ENCODE measurements at regions not wholly inside any gene's neighbourhood (a gene's known extent, or its start where the extent isn't known, plus 50 kb on each side); places are given as distances from the start of the nearest gene placed in this dataset.

DNA sequence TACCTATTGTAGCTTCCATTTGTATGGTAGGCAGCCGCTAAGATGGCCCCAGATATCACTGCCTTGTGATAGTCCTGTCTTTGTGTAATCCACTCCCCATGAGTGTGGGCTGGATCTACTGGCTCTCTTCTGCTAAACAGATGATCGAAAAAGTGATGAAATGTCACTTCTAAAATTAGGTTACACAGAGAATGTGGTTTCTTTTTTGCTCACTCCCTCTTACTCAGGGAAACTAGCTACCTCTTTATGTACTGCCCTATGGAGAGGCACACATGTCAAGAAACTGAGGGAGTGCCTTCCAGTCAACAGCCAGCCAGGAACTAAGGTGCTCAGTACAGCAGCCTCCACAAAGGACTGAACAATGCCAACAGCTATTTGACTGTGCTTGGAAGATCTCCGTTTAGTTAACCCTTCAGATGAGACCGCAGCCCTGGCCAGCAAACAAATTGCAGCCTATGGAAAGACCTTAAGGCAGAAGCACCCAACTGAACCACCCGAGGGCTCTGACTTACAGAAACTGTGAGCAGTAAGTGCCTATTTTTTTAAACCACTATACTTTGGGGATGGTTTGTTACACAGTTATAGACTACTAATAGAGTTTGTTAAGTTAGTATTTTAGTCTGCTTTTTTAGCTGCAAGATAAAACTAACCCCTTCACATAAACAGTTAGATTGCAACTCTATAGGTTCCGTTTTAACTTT lies 113.2 kb upstream of the MAF start:
- Histone ChIP-seq H3K27ac (ENCODE audit: low read depth) (no peak overlapping the region), H3K36me3 (ENCODE audit: insufficient read depth) (no peaks in the 10 kb centered on the region), H3K4me1 (ENCODE audit: insufficient read depth) (no peaks in the 10 kb centered on the region), H3K4me3 (ENCODE audit: low read depth, low read length) (no peak overlapping the region)
- WGBS = 91% methylated on average over 6 of the region's 6 CpGs
- DNase-seq (ENCODE audit: extremely low spot score) = no peak

DNA sequence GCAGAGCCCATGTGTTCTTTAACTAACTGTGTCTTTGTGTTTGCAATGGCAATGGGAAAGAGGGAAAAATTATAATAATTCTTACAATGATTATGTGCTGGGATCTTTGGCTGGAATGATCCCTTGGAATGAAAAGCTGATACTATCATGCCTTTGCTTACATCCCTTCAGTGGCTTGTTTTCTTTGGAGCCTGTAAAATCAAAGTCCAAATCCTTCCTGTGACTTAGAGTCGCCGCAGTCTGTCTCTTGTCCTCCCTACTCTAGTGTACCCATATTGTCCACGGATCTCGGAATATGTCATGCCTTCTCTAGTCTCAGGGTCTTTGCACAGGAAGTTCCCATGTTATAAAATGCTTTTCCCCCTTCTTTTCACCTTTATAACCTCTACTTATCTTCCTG lies 111.7 kb upstream of the MAF start:
- Histone ChIP-seq H3K4me3 (ENCODE audit: low read depth, low read length) (no peak overlapping the region), H3K4me1 (ENCODE audit: insufficient read depth) (no peaks in the 10 kb centered on the region), H3K36me3 (ENCODE audit: insufficient read depth) (no peaks in the 10 kb centered on the region), H3K27ac (ENCODE audit: low read depth) (no peak overlapping the region)
- DNase-seq (ENCODE audit: extremely low spot score) = no peak
- 62% methylated on average over 4 of the region's 4 CpGs for WGBS

DNA sequence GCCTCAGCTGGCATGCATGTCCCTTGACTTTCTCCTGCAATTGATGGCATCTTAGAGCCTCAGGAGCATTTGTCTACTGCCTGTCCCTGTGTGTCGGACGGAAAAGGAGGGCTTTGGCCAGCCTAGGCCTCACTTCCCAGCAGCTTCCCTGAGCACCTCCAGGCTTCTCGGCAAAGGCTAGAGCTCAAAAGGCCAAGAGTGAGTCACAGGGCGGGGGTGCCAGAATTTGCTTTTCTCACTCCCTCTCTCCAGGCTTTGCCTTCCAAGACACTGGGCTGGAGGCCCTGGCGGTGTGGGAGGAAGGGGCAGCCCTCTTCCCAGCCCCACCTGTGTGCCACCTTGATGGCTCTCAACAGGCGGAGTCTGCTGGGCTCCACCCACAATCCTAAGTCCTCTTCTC lies 107.3 kb upstream of the MAF start:
- Histone ChIP-seq H3K36me3 (ENCODE audit: insufficient read depth) (no peaks in the 10 kb centered on the region), H3K4me1 (ENCODE audit: insufficient read depth) (no peaks in the 10 kb centered on the region), H3K27ac (ENCODE audit: low read depth) (no peak overlapping the region), H3K4me3 (ENCODE audit: low read depth, low read length) (no peak overlapping the region)
- no peak for DNase-seq (ENCODE audit: extremely low spot score)
- 74% methylated on average over 6 of the region's 6 CpGs for WGBS

DNA sequence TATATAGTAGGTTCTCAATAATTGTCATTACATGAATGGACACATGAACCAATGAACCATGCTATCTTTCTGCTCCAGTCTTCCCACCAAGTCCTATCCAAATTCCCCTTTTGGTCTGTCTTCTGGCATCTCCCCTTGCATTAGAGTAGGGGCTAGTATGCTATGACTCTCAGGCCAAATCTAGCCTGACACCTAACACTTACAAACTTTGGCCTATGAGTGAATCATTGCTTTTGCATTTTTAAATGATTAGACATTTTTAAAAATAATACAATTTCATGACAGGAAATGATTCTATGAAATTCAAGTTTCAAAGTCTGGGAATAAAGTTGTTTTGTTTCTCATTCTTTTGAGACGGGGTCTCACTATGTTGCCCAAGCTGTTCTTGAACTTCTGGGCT lies 102.5 kb upstream of the MAF start:
- Histone ChIP-seq H3K4me3 (ENCODE audit: low read depth, low read length) (no peak overlapping the region), H3K27ac (ENCODE audit: low read depth) (no peak overlapping the region), H3K36me3 (ENCODE audit: insufficient read depth) (no peaks in the 10 kb centered on the region), H3K4me1 (ENCODE audit: insufficient read depth) (no peaks in the 10 kb centered on the region)
- no peak for DNase-seq (ENCODE audit: extremely low spot score)
- WGBS = 96% methylated on average over 1 of the region's 1 CpG

DNA sequence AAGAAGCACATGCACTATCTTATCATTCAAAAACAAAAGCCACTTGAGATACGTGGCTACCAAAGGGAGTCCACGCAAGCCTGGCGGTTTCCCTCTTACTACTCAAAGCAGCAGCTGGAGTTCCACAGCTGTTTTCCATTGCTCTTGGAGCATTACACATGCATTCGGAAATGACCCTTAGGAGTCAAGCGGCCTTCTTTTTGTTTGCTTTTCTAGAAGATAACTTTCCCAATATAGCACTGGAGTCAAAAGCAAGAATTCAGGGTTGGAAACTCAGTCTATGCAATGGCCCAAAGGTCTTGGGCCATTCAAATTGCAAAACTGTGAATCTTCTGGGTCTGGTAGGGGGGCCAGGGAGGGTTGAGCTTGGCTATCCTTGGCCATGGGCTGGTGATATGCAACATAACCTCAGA lies 97.8 kb upstream of the MAF start:
- DNase-seq (ENCODE audit: extremely low spot score) = no peak

DNA sequence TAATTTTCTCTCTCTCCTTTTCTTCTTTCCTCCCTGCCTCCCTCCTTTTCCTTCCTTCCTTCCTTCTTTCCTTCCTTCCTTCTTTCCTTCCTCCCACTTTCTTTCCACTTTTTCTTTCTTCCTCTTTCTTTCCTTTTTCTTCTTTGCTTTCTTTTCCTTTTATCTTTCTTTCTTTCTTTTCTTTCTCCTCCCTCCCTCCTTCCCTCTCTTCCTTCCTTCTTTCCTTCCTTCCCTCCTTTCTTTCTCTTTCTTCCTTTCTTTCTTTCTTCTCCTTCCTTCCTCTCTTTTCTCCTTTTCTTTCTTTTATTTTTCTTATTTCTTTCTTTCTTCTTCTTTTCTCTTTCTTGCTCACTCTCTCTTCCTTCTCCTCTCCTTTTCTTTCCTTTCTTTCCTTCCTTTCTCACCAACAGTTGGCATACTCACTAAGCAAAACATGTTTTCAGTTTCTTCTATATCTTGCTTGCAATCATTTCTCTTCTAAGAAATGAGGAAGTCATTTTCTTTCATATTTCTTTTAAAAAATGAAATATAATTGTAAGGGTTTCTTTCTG lies 97.1 kb upstream of the MAF start:
- DNase-seq (ENCODE audit: extremely low spot score) = no peak
- Histone ChIP-seq H3K4me3 (ENCODE audit: low read depth, low read length) (no peak overlapping the region), H3K27ac (ENCODE audit: low read depth) (no peak overlapping the region), H3K36me3 (ENCODE audit: insufficient read depth) (no peaks in the 10 kb centered on the region), H3K4me1 (ENCODE audit: insufficient read depth) (no peaks in the 10 kb centered on the region)

More for the DNA sequence above, 97.8 kb upstream of the MAF start:
- H3K27ac ChIP-seq (ENCODE audit: low read depth) = no peak overlapping the region
- H3K36me3 ChIP-seq (ENCODE audit: insufficient read depth) = no peaks in the 10 kb centered on the region
- 49% methylated on average over 5 of the region's 5 CpGs for whole genome bisulfite sequencing
- no peaks in the 10 kb centered on the region for H3K4me1 ChIP-seq (ENCODE audit: insufficient read depth)
- H3K4me3 ChIP-seq (ENCODE audit: low read depth, low read length) = no peak overlapping the region

DNA sequence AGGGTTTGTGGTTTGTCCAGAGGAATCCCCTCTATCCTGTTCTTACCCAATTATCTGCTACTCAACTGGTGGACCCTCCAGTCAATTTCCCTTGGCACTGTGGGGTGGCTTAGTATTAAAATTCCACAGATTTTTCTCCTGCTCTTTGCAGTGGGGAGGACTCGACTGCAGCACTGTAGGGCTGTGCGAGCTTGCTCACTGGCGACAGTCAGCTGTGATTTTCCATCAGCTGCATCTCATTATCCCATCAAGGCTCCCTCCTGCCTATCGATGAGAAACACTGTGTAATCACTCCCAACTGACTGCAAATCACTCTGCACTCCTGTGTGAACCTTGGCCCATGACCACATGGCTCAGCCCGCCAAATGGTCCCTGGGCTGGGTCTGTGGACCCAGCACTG lies 90.5 kb upstream of the MAF start:
- no peak overlapping the region for H3K4me3 ChIP-seq (ENCODE audit: low read depth, low read length)
- no peaks in the 10 kb centered on the region for H3K36me3 ChIP-seq (ENCODE audit: insufficient read depth)
- no peak overlapping the region for H3K27ac ChIP-seq (ENCODE audit: low read depth)
- WGBS = 75% methylated on average over 5 of the region's 5 CpGs
- no peaks in the 10 kb centered on the region for H3K4me1 ChIP-seq (ENCODE audit: insufficient read depth)
- no peak for DNase-seq (ENCODE audit: extremely low spot score)

DNA sequence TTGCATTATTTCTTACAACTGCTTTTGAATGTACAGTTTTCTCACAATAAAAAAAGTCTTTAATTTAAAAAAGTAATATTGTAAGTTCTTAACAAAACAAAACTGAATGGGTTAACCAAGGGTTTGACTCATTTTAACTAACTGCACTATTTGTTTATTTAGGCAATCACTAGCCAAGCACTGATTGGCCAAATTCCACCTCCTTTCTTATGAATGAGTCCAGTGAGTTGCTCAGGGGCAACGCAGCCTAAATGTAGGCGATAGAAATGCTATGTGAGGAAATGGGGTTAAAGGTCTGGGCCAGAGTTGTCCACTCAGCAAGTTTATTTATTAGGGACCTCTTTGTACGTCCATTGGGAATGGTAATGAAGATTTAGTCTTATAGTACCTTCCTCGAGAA lies 89.6 kb upstream of the MAF start:
- Histone ChIP-seq H3K36me3 (ENCODE audit: insufficient read depth) (no peaks in the 10 kb centered on the region), H3K4me1 (ENCODE audit: insufficient read depth) (no peaks in the 10 kb centered on the region), H3K27ac (ENCODE audit: low read depth) (no peak overlapping the region), H3K4me3 (ENCODE audit: low read depth, low read length) (no peak overlapping the region)
- DNase-seq (ENCODE audit: extremely low spot score) = no peak
- WGBS = 70% methylated on average over 4 of the region's 4 CpGs

DNA sequence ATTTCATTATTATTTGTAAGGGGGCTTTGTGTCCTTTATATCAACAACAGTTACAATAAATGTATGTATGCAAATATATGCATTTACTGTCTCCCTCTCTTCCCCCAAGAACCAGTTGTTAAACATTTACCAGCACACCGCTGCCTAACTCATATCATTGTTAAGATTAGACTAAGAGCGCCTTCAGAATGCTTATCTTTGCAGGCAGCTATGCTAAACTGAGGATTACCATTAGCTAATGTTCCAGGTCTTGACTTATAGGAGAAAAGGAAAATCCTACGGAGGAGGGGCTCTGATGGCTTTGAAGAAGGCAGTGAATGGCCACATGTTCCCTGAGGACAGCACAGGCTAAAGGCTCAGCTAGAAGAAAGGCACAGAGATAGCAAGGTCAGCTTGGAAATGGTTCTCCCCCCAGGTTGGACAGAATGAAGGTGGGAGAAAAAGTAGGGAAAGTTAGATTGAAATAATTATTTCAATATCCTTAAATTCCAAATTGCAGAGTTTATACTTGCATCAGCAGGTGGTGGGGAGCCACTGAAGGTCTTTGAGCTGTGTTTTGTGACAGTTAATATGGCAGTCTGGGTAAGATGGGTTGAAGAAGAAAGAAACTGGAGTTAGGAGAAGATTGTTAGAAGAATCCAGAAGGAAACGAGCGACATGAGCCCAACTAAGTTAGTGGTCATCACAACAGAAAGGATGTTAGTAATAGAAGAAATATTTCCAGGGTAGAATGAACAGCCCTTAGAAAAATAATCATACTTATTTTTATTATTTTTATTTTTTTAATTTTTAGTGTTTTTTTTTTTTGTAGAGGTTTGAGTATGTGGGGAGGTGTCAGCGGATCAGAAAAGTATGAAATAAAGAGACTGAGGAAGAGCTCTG lies 87.0 kb upstream of the MAF start:
- Histone ChIP-seq H3K4me3 (ENCODE audit: low read depth, low read length) (no peak overlapping the region), H3K36me3 (ENCODE audit: insufficient read depth) (no peaks in the 10 kb centered on the region), H3K27ac (ENCODE audit: low read depth) (no peak overlapping the region), H3K4me1 (ENCODE audit: insufficient read depth) (no peaks in the 10 kb centered on the region)
- no peak for DNase-seq (ENCODE audit: extremely low spot score)
- 88% methylated on average over 6 of the region's 6 CpGs for WGBS

DNA sequence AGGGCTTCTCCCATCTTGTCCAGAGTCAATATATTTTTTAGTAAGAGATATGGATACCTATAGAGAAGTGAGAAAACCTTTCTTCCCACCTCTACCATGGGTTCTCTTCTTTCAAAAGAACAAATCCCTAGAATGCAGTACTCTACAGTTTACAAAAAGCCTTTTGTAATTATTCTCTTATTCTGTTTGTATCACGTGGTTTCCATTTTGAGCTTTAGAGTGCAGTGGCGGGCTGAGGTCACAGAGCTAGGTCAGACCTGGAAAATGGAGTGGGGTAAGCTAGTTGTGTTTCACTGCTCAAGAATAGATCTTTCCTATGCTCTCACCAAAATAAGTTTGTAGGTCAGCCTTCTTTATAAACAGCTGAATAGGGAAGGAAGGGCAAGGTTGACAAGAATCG lies 85.3 kb upstream of the MAF start:
- no peaks in the 10 kb centered on the region for H3K36me3 ChIP-seq (ENCODE audit: insufficient read depth)
- 91% methylated on average over 3 of the region's 3 CpGs for WGBS
- no peak overlapping the region for H3K27ac ChIP-seq (ENCODE audit: low read depth)
- H3K4me1 ChIP-seq (ENCODE audit: insufficient read depth) = no peaks in the 10 kb centered on the region
- DNase-seq (ENCODE audit: extremely low spot score) = no peak
- no peak overlapping the region for H3K4me3 ChIP-seq (ENCODE audit: low read depth, low read length)

DNA sequence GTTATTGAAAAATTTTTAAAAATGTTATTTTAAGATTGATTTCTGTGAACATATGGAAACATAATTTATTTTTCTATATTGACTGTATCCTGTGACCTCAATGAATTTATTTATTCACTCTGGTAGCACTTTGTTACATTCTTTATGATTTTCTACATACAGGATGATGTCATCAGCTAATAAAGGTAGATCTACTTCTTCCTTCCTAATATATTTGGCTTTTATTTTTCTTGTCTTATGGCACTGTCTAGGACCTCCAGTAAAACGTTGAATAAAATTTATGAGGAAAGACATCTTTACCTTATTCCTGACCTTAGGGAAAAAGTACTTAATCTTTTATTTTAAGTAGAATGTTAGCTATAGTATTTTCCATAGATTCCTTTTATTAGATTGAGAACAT lies 78.8 kb upstream of the MAF start:
- Histone ChIP-seq H3K4me1 (ENCODE audit: insufficient read depth) (no peaks in the 10 kb centered on the region), H3K4me3 (ENCODE audit: low read depth, low read length) (no peak overlapping the region), H3K36me3 (ENCODE audit: insufficient read depth) (no peaks in the 10 kb centered on the region), H3K27ac (ENCODE audit: low read depth) (no peak overlapping the region)
- 66% methylated on average over 1 of the region's 1 CpG for WGBS
- no peak for DNase-seq (ENCODE audit: extremely low spot score)

DNA sequence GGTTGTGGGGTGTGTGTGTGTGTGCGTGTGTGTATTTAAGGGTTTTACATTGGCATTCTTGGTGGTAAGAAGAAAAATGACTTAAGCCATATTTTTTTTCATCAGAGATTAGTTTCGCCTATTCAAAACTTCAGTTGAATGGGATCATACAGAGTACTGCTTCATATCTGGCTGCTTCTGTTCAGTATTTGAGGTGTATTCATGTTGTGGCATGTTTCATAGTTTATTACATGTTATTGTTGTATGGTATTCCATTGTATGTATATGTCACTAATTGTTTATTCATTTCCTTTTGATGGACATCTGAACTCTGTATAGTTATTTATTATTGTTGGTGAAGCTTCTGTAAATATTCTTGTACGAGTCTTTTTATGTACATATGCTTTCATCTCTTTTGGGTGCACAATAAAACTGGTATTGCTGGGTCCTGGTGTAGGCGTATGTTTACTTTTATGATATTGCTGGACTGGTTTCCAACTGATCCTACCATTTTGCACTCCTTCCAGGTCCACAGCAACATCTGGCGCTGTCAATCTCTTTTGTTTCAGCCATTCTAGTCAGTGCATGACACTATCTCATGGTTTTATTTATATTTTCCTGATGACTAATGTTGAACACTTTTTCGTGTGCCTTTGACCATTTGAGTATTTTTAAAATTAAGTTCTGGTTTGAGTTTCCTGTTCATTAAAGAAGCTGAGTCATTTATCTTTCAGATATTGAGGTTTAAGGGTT lies 77.4 kb upstream of the MAF start:
- no peak overlapping the region for H3K27ac ChIP-seq (ENCODE audit: low read depth)
- no peak for DNase-seq (ENCODE audit: extremely low spot score)
- no peaks in the 10 kb centered on the region for H3K4me1 ChIP-seq (ENCODE audit: insufficient read depth)
- H3K4me3 ChIP-seq (ENCODE audit: low read depth, low read length) = no peak overlapping the region
- 80% methylated on average over 6 of the region's 6 CpGs for WGBS
- H3K36me3 ChIP-seq (ENCODE audit: insufficient read depth) = no peaks in the 10 kb centered on the region

DNA sequence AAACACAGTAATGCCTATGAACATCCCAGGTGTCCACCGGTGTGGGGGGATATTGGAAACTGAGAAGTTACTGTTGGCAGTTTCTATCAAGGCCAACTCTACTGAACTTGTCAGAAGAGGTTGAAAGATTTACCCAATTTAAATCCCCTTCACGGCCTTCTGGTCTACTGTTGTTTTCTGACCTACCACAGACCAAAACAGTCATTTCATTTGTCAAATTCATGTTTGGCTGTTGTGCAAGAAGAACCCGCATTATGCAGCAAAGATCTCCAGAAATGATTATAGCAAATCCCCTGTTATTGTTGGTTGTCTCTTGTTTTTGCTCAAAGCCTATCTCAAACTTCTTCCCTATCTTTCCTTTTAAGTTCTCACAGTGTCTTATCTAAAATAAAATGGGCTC lies 73.1 kb upstream of the MAF start:
- 59% methylated on average over 3 of the region's 3 CpGs for WGBS
- H3K4me1 ChIP-seq (ENCODE audit: insufficient read depth) = no peaks in the 10 kb centered on the region
- no peaks in the 10 kb centered on the region for H3K36me3 ChIP-seq (ENCODE audit: insufficient read depth)
- no peak overlapping the region for H3K27ac ChIP-seq (ENCODE audit: low read depth)
- no peak for DNase-seq (ENCODE audit: extremely low spot score)
- no peak overlapping the region for H3K4me3 ChIP-seq (ENCODE audit: low read depth, low read length)

DNA sequence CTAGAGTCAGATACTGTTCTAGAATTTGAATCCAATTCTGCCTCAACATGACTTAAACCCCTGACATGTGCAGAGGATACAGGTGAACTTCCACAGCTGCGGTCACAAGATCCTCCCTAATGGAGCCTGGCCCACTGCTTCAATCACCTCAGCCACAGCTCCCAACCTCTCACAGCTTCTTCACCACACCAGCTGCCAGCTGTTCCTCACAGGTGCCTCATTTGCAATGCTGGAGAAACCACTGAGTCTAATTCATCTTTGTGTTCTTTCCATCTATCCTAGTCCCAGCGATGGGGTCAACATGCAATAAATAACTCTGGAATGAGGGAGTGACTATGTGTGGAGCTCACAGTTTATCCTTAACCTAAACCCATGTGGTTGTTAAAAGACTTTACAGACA lies 72.0 kb upstream of the MAF start:
- H3K27ac ChIP-seq (ENCODE audit: low read depth) = no peak overlapping the region
- no peaks in the 10 kb centered on the region for H3K4me1 ChIP-seq (ENCODE audit: insufficient read depth)
- DNase-seq (ENCODE audit: extremely low spot score) = no peak
- 93% methylated on average over 2 of the region's 2 CpGs for WGBS
- H3K36me3 ChIP-seq (ENCODE audit: insufficient read depth) = no peaks in the 10 kb centered on the region
- H3K4me3 ChIP-seq (ENCODE audit: low read depth, low read length) = no peak overlapping the region

Measured in urinary bladder (tissue), 3 donors.